Kidney (tissue), 13 donors: ENCODE measurements at regions not wholly inside any gene's neighbourhood (a gene's known extent, or its start where the extent isn't known, plus 50 kb on each side); places are given as distances from the start of the nearest gene placed in this dataset.

Experiments used
- DNase-seq, 5 donors: peaks; one replicate each; pipeline ENCODE4 v3.0.0-alpha.2; 2013 to 2020
- FAIRE-seq: peaks from 2 replicates; lab custom pipeline; 2012; peaks lifted over from hg19 to GRCh38; lab: Jason Lieb, UNC
- H3K27ac ChIP-seq, 2 donors: one replicate each; pipeline ENCODE4 v1.7.0; 2013; ENCODE audit warnings: low read depth in 2 of 2, low read length in 2 of 2, inconsistent platforms in 1 of 2
- H3K27me3 ChIP-seq: one replicate; pipeline ENCODE4 v1.7.1; 2013; ENCODE audit warnings: low read length, inconsistent platforms; ENCODE audit not compliant: control insufficient read depth, insufficient read depth
- H3K36me3 ChIP-seq, 3 donors: one replicate each; pipeline versions ENCODE4 v1.7.0 to v1.7.1; 2013; ENCODE audit warnings: low read length in 3 of 3, control low read depth in 1 of 3, inconsistent platforms in 1 of 3; ENCODE audit not compliant: insufficient read depth in 3 of 3, control insufficient read depth in 2 of 3
- H3K4me1 ChIP-seq, 3 donors: one replicate each; pipeline versions ENCODE4 v1.7.0 to v1.7.1; 2013; ENCODE audit warnings: low read length in 3 of 3, inconsistent platforms in 1 of 3, low read depth in 1 of 3; ENCODE audit not compliant: control insufficient read depth in 2 of 3, insufficient read depth in 2 of 3
- H3K4me3 ChIP-seq, 3 donors: one replicate each; pipeline versions ENCODE4 v1.7.0 to v1.8.1; 2013; ENCODE audit warnings: low read length in 3 of 3, control low read depth in 1 of 3, inconsistent platforms in 1 of 3
- H3K9ac ChIP-seq, 3 donors: one replicate each; pipeline versions ENCODE4 v1.7.0 to v1.7.1; 2013; ENCODE audit warnings: low read length in 3 of 3, control low read depth in 1 of 3, inconsistent platforms in 1 of 3
- H3K9me3 ChIP-seq, 3 donors: one replicate each; pipeline versions ENCODE4 v1.7.0 to v1.7.1; 2013; ENCODE audit warnings: low read length in 3 of 3, control low read depth in 1 of 3, inconsistent platforms in 1 of 3; ENCODE audit not compliant: control insufficient read depth in 2 of 3, insufficient read depth in 1 of 3
- intact Hi-C: fragments of 100-400 bp; cut with DNase I; formaldehyde crosslinking; loops from one replicate; pipeline ENCODE4 v1.11.1; 2022
- TF ChIP-seq, protein P1 (sequence below): IDR thresholded peaks from 3 replicates; pipeline ENCODE4 v1.5.1; 2012; ENCODE audit warnings: mild to moderate bottlenecking, moderate library complexity, borderline replicate concordance; ENCODE audit not compliant: insufficient read depth; ENCODE audit errors: extremely low read depth
- donor health status: control.
- donor health status: control.
- donor health status: control.
- donor health status: control.
- donor health status: control.
- donor health status: DM: yes; HTN: yes; CAD: no.
- donor health status: Normal renal cell carcinoma (clear cell type).

DNA sequence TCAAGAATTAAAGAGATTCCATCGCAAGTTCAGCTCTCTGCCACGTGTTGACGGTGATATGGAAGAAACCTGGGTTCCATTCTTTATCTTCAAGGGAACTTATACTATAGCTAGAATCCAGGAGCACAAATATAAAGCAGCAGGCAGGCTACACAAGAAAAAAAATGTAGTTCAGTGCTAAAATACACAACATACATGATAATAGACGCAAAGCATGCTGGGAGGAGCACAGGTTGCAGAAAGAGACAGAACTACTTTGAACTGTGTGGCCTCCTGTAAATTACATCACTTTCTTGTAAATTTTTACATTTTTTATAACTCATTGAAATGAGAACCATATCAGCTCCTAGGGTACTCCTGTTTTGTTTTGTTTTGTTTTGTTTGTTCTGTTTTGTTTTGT is 53.8 kb upstream of the RBM24 start:
- FAIRE-seq (no peak), DNase-seq (no peak)
- intact Hi-C loops: no loop called here
- Histone ChIP-seq H3K27ac (no peak overlapping the region), H3K27me3 (no peaks in the 10 kb centered on the region), H3K36me3 (no peaks in the 10 kb centered on the region), H3K4me1 (no peaks in the 10 kb centered on the region), H3K9me3 (no peaks in the 10 kb centered on the region), H3K9ac (no peak overlapping the region), H3K4me3 (no peak overlapping the region)
- TF ChIP-seq, protein P1, sequence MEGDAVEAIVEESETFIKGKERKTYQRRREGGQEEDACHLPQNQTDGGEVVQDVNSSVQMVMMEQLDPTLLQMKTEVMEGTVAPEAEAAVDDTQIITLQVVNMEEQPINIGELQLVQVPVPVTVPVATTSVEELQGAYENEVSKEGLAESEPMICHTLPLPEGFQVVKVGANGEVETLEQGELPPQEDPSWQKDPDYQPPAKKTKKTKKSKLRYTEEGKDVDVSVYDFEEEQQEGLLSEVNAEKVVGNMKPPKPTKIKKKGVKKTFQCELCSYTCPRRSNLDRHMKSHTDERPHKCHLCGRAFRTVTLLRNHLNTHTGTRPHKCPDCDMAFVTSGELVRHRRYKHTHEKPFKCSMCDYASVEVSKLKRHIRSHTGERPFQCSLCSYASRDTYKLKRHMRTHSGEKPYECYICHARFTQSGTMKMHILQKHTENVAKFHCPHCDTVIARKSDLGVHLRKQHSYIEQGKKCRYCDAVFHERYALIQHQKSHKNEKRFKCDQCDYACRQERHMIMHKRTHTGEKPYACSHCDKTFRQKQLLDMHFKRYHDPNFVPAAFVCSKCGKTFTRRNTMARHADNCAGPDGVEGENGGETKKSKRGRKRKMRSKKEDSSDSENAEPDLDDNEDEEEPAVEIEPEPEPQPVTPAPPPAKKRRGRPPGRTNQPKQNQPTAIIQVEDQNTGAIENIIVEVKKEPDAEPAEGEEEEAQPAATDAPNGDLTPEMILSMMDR: no peak
